Suprapubic skin (tissue), 4 donors: ENCODE measurements at regions not wholly inside any gene's neighbourhood (a gene's known extent, or its start where the extent isn't known, plus 50 kb on each side); places are given as distances from the start of the nearest gene placed in this dataset.

ENCODE experiments used
- DNase-seq, 2 donors: peaks; one replicate each; pipeline ENCODE4 v3.0.0-alpha.2; 2019; ENCODE audit warnings: low spot score in 2 of 2
- H3K27ac ChIP-seq: fragments of 200-600 bp; sonication (generic); one replicate; pipeline ENCODE4 v1.5.1; 2019
- H3K27me3 ChIP-seq: fragments of 200-600 bp; sonication (generic); one replicate; pipeline ENCODE4 v1.5.1; 2019
- H3K36me3 ChIP-seq: fragments of 200-600 bp; sonication (generic); one replicate; pipeline ENCODE4 v1.5.1; 2019
- H3K4me1 ChIP-seq: fragments of 200-600 bp; sonication (generic); one replicate; pipeline ENCODE4 v1.5.1; 2019
- H3K4me3 ChIP-seq: fragments of 200-600 bp; sonication (generic); one replicate; pipeline ENCODE4 v1.5.1; 2019; ENCODE audit warnings: mild to moderate bottlenecking
- H3K9me3 ChIP-seq: fragments of 200-600 bp; sonication (generic); one replicate; pipeline ENCODE4 v1.5.1; 2019
- CTCF ChIP-seq, 2 donors: fragments of 200-600 bp in 1 of 2; fragments of 450-650 bp in 1 of 2; sonication (generic) in 1 of 2; IDR thresholded peaks; one replicate each; pipeline ENCODE4 v1.5.1; 2016 to 2019; ENCODE audit warnings: antibody characterized with exemption in 2 of 2, mild to moderate bottlenecking in 1 of 2, moderate library complexity in 1 of 2
- EP300 ChIP-seq: sonication (generic); formaldehyde crosslinking; IDR thresholded peaks from one replicate; pipeline ENCODE4 v1.6.1; 2017; ENCODE audit warnings: antibody characterized with exemption
- POLR2A ChIP-seq, 2 donors: fragments of 450-650 bp; IDR thresholded peaks; one replicate each; pipeline ENCODE4 v1.6.1; 2017; ENCODE audit warnings: antibody characterized with exemption in 2 of 2, mild to moderate bottlenecking in 2 of 2, moderate library complexity in 2 of 2
- POLR2AphosphoS5 ChIP-seq, 3 donors: sonication (generic); formaldehyde crosslinking; IDR thresholded peaks; one replicate each; pipeline ENCODE4 v1.6.1; 2017; ENCODE audit warnings: antibody characterized with exemption in 3 of 3
- WGBS: methylation state at CpG from one replicate; pipeline ENCODE4 v1.1.5; 2018; 5-methylcytosine and 5-hydroxymethylcytosine counted together

GRCh38 chr3:68441054-68441453 lies 491.3 kb downstream of the TAFA4 start:
- Histone ChIP-seq H3K36me3 (no peaks in the 10 kb centered on the region), H3K27me3 (no peaks in the 10 kb centered on the region), H3K27ac (no peak overlapping the region), H3K4me1 (no peaks in the 10 kb centered on the region), H3K9me3 (no peaks in the 10 kb centered on the region), H3K4me3 (no peak overlapping the region)
- TF ChIP-seq POLR2A (IDR thresholded peaks at IDR 0.05) (no peak), CTCF (IDR thresholded peaks at IDR 0.05) (no peak), EP300 (no peak), POLR2AphosphoS5 (IDR thresholded peaks at IDR 0.05) (no peak)
- no peak for DNase-seq
- 100% methylated on average over 1 of the region's 1 CpG for WGBS

- Histone ChIP-seq H3K36me3 (no peaks in the 10 kb centered on the region), H3K27me3 (no peaks in the 10 kb centered on the region), H3K4me3 (no peak overlapping the region), H3K9me3 (no peaks in the 10 kb centered on the region), H3K4me1 (no peaks in the 10 kb centered on the region), H3K27ac (no peak overlapping the region)
- 81% methylated on average over 3 of the region's 3 CpGs for WGBS
- TF ChIP-seq CTCF (IDR thresholded peaks at IDR 0.05) = no peak
- no peak for TF ChIP-seq POLR2AphosphoS5 (IDR thresholded peaks at IDR 0.05)
- no peak for TF ChIP-seq POLR2A (IDR thresholded peaks at IDR 0.05)
- TF ChIP-seq EP300 = no peak
- no peak for DNase-seq
Observed at GRCh38 chr3:68436619-68437401, 495.5 kb downstream of the TAFA4 start.

GRCh38 chr3:68428495-68428894 lies 503.9 kb downstream of the TAFA4 start:
- Histone ChIP-seq H3K36me3 (no peaks in the 10 kb centered on the region), H3K27ac (no peak overlapping the region), H3K4me3 (no peak overlapping the region), H3K27me3 (no peaks in the 10 kb centered on the region), H3K9me3 (no peaks in the 10 kb centered on the region), H3K4me1 (no peaks in the 10 kb centered on the region)
- TF ChIP-seq POLR2AphosphoS5 (IDR thresholded peaks at IDR 0.05) (no peak), EP300 (no peak), CTCF (IDR thresholded peaks at IDR 0.05) (no peak), POLR2A (IDR thresholded peaks at IDR 0.05) (no peak)
- WGBS = 74% methylated on average over 2 of the region's 2 CpGs
- no peak for DNase-seq

GRCh38 chr3:68424796-68425460 lies 507.4 kb downstream of the TAFA4 start:
- TF ChIP-seq POLR2A (IDR thresholded peaks at IDR 0.05) (no peak), EP300 (no peak), POLR2AphosphoS5 (IDR thresholded peaks at IDR 0.05) (no peak), CTCF (IDR thresholded peaks at IDR 0.05) (no peak)
- WGBS = 36% methylated on average over 7 of the region's 7 CpGs
- DNase-seq = no peak
- H3K36me3 ChIP-seq = no peaks in the 10 kb centered on the region
- H3K4me1 ChIP-seq = no peaks in the 10 kb centered on the region
- H3K4me3 ChIP-seq = no peak overlapping the region
- H3K9me3 ChIP-seq = no peaks in the 10 kb centered on the region
- H3K27ac ChIP-seq = no peak overlapping the region
- H3K27me3 ChIP-seq = no peaks in the 10 kb centered on the region

GRCh38 chr3:68408626-68409025 lies 523.7 kb downstream of the TAFA4 start:
- 71% methylated on average over 1 of the region's 1 CpG for WGBS
- no peak for DNase-seq
- Histone ChIP-seq H3K27me3 (no peaks in the 10 kb centered on the region), H3K9me3 (no peaks in the 10 kb centered on the region), H3K4me3 (no peak overlapping the region), H3K4me1 (no peaks in the 10 kb centered on the region), H3K27ac (no peak overlapping the region), H3K36me3 (no peaks in the 10 kb centered on the region)
- TF ChIP-seq EP300 = no peak
- no peak for TF ChIP-seq POLR2A (IDR thresholded peaks at IDR 0.05)
- TF ChIP-seq CTCF (IDR thresholded peaks at IDR 0.05) = no peak
- TF ChIP-seq POLR2AphosphoS5 (IDR thresholded peaks at IDR 0.05) = no peak
